HS-5 (cell line): ENCODE measurements at regions not wholly inside any gene's neighbourhood (a gene's known extent, or its start where the extent isn't known, plus 50 kb on each side); places are given as distances from the start of the nearest gene placed in this dataset.
"Not testable (repeated sequence)": the region's sequence is repeated elsewhere in the genome, so short reads cannot be mapped to it uniquely, and the experiment has no call there.

ENCODE experiments used
- DNase-seq: peaks from one replicate; pipeline ENCODE4 v3.0.0-alpha.2; 2012; ENCODE audit warnings: low read depth

DNA sequence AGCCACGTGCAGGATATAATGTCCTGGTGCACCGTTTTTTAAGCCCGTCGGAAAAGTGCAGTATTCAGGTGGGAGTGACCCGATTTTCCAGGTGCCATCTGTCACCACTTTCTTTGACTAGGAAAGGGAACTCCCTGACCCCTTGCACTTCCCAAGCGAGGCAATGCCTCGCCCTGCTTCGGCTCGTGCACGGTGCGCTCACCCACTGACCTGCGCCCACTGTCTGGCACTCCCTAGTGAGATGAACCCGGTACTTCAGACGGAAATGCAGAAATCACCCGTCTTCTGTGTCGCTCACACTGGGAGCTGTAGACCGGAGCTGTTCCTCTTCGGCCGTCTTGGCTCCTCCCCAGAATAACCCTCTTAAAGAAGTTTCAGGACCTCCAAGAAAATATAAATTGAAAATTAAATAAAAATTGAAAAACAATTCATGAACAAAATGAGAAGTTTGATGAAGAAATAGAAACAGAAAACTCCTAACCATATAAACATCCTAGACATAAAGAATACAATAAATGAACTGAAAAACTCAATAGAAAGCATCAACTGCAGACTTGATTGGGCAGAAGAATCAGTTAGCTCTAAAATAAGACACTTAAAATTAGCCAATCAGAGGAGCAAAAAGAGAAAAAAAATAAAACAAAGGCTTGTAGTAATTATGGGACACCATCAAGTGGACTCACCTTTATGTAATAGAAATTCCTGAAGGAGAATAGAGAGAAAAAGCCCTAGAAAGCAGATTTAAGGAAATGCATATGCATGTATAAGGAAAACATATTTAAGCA is 249.3 kb upstream of the GOT2 start:
- DNase-seq: not testable (repeated sequence)

DNA sequence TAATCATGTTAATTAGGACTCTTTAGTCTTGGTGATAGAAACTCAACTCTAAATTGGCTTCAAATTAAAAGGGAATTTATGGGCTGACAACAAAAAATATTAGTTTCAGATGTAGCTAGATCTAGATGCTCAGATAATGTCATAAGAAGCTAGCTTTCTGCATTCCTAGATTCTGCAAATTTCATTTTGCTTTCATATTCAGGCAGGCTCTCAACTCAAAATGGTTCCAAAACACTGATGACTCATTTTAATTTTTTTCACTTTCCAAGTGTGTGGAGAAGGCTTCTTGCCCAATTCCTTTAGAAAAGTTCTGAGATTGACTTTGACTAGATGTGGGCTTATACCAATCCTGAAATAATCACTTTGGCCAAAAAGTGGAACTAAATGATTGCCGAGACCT is 236.7 kb upstream of the GOT2 start:
- peak; percentile 40 for DNase-seq

GRCh38 chr16:58963479-58963878 is 229.4 kb upstream of the GOT2 start:
- no peak for DNase-seq

DNA sequence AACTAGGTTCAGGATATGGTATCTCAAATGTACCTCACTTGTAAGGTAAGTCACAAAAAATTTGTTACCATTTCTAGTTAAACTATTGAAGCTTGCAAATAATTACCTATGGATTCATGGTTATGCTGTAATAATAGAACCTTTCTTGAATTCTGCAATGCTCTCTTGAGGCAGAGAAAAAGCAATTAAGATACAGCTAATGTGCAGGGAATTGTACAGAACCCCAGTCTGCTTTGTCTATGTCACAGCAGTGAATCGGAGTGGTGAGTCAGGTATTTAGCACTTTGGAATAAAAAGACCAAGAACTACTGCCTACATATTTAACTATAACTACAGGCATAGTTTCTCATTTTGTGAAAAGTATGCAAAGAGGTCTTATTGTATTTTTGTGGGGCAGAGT is 228.7 kb upstream of the GOT2 start:
- DNase-seq: no peak

DNA sequence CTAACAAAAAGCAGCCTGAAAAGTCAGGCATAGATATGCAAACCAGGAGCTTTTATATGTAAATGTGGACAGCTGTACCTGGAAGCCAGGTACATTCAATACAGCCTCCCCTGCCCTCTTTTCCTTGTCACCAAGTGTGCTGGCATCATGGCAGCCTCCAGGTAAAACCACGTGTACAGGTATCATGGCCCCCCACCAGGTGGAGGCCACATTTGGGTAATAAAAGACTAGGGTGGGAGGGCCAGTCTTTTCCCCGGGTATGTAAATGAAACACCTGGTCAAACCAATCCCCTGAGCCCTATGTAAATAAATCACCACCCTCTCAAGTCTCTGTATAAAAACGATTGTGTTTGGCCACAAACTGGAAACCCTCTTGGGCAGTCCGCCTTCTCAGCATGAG is 226.4 kb upstream of the GOT2 start:
- no peak for DNase-seq

GRCh38 chr16:58960034-58960433 is 225.9 kb upstream of the GOT2 start:
- no peak for DNase-seq

GRCh38 chr16:58958749-58959148 is 224.6 kb upstream of the GOT2 start:
- no peak for DNase-seq

DNA sequence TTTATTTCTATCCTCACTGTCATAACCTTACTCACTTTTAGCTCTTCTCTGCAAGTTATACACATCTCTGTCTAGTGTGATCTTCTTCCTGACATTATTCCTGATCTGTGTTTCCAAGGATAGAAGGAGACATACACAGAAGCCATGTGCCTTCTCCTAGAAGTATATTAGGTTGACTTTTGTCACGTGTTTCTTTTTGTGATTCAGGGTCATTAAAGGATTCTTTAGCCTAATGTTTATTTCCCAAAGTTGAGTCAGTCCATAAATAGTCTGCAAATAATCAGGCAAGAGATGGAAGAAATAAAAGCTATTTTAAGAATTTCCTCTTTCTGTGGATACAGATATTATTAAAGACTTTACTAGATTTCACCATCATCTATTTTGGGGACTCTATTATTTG is 214.1 kb upstream of the GOT2 start:
- no peak for DNase-seq

DNA sequence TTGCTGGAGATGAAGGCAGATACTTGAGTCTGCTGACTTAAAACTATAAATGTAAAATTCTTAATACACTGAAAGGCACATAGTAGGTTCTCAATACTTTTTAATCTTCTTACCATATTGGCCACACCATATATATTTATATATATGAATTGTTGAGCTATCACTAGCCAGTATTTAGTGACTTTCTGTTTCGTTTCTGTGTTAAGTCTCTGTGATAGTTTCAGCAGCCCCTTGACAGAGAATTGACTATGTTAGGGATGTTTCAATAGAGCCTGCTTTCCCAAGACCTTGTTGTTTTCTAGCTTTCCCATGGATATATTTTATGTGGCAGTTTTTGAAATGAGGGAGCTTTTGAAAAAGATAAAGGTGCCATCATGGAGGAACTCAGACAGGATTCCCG is 206.5 kb upstream of the GOT2 start:
- DNase-seq: no peak

- DNase-seq: no peak
These were observed 204.7 kb upstream of the GOT2 start for GRCh38 chr16:58938811-58939210.

GRCh38 chr16:58937661-58938060 is 203.5 kb upstream of the GOT2 start:
- DNase-seq: no peak

GRCh38 chr16:58933186-58933585 is 199.1 kb upstream of the GOT2 start:
- DNase-seq: no peak

DNA sequence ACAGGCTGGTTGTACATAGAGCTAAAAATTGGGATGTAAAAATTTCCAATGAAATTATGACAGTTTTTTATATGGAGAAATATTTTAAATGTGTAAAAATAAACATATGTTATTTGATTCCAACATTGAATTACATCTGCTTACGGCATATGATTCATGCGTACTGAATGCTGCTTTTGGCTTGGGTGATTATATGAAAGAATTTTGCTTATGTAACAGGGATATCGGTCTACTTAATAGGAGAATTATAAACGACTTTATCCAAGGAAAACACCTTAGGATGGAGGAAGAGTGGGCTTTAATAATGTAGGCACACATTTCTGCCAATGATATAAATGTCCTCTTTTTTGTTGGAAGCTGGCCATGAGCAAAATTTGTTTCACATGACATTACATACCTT is 197.3 kb upstream of the GOT2 start:
- DNase-seq: peak; percentile 52

GRCh38 chr16:58923094-58923493 is 189.0 kb upstream of the GOT2 start:
- DNase-seq: no peak

DNA sequence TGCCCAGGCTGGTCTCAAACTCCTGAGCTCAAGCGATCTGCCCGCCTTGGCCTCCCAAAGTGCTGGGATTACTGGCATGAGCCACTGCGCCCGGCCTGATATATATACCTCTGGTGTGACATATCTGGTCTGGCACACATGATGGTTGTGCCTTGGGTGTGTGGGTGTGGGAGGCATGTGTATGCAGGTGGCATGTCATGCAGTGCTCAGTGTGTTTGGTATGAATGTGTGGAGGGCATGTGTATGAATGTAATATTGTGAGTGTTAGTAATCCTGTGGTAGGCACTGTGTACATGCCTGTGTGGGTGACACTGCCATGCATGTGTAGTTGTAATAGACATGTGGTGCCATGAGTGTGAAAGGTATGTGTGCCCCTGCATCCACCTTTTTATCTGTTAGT is 179.3 kb upstream of the GOT2 start:
- DNase-seq: no peak

DNA sequence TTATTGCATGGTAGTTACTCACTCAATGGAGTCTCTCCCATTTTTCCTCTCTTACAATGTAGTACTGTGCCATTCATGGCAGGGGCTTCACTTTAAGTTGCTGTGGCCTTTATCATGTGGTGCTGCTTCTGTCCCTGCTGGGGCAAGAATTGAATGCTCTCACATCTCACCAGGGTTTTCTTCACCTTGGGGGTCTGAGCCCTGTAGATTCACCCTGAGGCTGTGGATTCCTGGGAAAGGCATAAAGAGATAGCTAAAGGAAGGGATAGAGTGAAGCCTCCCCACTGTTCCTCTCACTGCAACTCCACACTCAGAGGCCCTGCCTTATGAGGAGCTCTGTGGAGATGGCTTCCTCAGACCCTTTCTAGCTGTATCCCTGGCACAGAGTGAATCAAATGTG is 178.5 kb upstream of the GOT2 start:
- DNase-seq: no peak

- no peak for DNase-seq
These were observed 173.0 kb upstream of the GOT2 start for GRCh38 chr16:58906981-58907715.

- no peak for DNase-seq
These were observed 170.2 kb upstream of the GOT2 start for GRCh38 chr16:58904291-58904690.

DNA sequence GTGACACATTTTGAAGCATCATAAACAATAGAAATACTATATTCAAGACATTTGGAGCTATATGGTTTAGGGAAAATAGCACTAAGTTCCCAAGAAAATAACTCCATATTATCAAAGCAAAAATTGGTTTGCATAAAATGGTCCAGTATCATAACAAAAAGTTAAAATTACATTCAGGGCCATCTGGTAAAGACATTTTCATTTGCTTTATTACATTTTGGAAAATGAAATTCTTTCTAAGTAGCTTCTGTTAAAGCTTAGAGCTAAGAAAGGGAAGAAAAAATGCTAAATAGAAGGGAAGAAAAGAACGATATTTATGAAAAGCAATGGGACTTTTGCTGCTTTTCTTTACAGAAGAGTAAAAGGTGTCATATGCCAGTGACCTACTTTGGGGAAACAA is 155.4 kb upstream of the GOT2 start:
- no peak for DNase-seq

DNA sequence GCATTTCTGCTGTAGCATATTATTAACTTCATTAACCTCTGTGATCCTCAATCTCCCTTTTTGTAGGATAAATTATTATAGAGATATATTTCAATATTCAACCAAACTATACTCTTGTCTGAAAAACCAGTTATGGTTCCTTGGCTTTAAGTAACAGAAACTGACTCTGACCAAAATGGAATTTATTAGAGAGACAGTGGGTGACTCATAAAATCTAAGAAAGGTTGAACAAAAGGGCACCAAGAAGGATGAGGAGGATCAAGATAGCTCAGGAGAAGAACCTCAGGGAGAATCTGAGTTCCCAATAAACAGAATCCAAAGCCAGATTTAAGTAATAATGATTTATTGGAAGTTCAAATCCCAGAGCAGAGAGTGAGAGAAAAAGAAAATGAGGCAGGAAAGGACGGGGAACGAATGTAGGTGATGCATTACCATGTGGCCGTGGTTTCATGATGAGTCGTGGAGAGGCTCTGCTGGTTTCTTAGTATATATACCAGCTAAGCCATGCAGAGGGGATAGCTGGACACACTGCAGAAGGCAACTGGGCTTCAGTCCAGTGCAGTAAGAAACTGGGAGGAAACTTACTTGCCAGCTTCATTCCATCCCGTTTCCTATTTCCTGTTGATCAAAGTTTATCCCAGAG is 151.5 kb upstream of the GOT2 start:
- DNase-seq: peak; percentile 56

GRCh38 chr16:58884141-58884540 is 150.0 kb upstream of the GOT2 start:
- no peak for DNase-seq

DNA sequence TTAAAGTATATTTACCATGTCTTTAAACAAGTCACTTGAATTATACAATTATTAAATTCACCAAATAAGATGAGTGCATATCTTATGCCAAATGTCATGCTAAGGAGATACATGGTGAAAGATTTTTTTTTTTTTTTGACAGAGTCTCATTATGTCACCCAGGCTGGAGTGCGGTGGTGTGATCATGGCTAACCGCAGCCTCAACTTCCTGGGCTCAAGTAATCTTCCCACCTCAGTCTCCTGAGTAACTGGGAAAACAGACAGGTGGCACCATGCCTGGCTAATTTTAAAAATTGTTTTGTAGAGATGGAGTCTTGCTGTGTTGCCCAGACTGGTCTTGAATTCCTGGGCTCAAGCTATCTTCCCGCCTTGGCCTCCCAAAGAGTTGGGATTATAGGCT is 149.0 kb upstream of the GOT2 start:
- no peak for DNase-seq

DNA sequence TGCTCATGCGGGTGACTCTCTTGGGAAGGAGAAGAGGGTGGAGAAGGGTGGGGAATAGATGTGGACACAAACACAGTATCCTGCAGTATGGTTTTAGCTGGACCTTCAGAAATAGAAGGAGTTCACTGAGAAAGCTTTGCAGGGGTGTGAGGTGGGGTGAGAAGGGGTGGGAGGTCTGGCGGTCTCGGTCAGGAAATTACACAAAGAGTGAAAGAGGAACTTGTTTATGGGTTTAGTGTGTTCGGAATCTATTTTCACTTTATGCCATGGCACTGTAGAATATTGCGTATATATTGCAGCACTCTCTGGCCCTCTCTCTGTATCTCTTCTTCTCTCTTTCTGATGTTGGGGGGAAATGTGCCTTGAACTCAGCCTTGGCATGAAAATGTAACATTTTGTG is 148.2 kb upstream of the GOT2 start:
- DNase-seq: no peak
